ENCODE measurements at regions not wholly inside any gene's neighbourhood (a gene's known extent, or its start where the extent isn't known, plus 50 kb on each side); places are given as distances from the start of the nearest gene placed in this dataset.

DNA sequence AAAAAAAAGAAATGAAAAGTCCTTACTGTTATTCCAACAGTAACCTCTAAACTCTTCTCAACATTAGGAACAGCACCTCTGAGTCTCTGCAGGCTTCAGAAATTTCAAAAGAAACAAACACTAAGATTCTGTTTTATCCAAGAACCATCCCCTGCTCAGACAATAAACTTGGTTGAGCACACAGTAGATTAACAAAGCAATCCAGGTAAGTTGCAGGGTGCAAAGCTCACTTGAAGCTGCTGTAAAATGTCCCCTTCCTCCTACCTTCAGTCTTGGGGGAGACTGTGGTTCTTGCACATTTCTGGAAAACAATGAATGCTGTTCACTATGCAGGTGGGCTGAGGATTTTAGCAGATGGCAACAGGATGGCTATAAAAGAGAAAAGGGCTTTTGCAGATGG lies 484.1 kb downstream of the IGSF11 start:
- DNase-seq: no peak

DNA sequence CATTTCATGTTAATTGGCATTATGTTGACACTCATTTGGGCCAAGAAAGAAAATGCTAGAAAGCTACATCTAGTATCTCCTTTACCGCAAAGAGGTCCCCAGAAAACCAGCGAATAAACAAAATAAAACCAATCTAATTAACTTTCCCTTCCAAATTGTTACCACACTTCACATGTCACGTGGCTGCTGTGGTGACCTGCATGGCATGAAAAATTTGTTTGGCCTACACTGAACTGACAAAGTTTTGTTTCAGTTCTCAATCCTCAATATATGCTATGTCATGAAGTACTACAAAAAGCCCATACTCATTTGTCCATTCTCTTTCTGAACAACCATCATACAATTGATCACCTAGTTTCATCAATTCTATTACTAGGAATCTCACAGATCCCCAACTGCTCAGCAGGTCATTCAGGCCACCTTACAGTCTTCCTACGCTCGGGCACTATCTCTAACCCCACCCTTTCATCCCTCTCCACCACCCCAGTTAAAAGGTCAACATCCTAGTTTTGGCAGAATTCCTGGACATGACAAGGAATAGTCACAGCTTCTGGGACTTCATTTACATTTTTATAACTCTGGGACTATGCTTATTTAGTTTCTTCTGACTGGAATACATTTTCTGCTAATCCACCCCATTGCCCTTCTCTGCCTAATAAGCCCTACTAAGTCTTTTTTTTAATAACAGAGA lies 480.4 kb downstream of the IGSF11 start:
- no peak for DNase-seq

- DNase-seq: no peak
These were observed 477.7 kb downstream of the IGSF11 start for GRCh38 chr3:118556983-118557382.

- no peak for DNase-seq
These were observed 477.1 kb downstream of the IGSF11 start for GRCh38 chr3:118557513-118557912.

DNA sequence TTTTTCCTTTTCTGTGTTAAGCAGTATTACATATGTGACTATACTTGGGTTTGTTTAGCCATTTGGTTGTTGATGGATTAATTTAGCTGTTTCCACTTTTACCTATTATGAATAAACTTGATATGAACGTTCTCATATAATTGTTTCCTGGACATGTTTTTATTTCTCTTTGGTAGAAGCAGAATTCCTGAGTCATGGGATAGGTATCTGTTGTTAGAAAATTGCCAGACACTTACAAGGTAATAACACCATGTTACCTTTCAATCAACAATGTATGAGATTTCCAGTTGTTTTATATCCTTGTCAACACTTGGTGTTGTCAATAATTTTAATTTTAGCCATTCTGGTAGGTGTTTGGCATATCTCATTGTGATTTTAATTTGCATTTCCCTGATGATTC lies 475.4 kb downstream of the IGSF11 start:
- no peak for DNase-seq

GRCh38 chr3:118564800-118565199 lies 469.8 kb downstream of the IGSF11 start:
- DNase-seq: no peak

DNA sequence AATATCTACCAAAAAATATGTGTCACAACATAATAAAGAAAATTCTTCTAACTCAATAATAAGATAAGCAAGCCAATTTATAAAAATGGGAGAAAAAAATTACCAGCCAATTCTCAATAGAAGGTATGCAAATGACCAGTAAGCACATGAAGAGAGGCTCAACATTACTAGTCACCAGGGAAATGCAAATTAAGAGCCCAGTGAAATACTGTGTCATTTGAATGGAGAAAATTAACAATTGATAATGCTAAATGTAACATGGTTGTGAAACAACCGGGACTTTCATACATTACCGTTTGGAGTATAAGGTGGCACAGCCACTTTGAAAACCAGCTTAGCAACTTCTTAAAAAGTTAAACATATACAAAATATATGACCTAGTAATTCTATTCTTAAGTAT lies 460.7 kb downstream of the IGSF11 start:
- DNase-seq: no peak

DNA sequence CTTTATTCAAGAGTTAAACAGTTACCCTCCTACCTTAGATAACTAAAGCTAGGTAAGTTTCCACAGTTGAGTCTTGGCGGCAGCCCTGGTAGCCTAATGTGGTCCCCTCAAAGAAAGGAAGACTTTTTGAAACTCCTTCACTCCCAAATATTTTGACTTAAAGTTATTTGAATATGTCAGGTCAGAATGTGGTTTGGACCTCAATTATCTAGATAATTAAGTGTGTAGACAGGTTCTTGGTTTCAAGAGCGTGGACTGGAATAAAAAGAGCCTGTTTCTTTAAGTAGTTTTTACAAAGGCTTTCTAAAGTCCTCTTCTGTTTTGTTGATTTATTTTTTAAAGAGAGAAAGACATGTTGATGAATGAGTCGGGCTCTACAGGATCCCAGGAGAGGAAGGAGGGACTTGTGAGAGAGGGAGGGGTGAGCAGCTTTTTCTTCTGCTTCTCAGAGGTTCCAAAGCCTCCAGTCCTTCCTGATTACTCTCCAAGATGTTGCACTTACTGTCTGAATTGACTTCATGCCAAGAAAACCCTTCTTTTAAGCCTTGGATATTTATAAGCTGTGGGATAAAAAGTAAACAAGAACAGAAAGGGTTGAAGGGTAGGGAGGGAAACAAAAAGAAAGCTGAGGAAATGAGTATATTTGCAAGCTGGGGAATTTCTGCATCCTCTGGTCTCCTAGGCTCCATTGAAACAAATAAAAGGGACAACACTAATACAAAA lies 457.4 kb downstream of the IGSF11 start:
- no peak for DNase-seq

GRCh38 chr3:118578559-118578958 lies 456.1 kb downstream of the IGSF11 start:
- DNase-seq: no peak

DNA sequence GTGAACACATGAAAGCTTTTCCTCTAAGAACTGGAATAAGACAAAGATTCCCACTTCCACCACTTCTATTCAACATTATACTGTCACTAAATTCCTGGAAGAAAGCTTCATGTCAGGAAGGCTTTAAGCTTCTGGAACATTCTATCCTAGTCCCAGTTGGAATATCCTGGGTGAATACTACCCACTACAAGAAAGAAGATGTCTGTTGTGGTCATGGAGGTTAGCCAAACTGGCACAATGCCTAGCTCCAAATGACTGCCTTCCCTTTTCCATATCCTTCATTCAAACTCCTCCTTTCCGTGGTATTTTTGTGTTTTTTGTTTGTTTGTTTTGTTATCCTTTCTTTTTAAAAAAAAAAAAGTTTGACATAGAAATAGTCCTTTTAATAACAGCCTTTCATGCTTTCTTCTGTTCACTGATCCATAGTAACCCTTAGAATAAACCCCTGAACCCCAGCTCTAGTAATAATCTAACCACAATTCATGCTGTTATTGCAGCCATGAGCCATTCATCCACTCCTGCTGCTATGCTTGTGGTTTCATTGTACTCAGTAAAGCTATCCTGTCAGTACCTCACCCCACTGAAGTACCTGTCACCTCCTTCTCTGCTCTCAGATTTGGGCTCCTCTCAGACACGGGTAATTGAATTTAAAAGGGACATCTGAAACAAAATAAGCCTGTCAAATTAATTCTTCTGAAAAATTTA lies 447.5 kb downstream of the IGSF11 start:
- DNase-seq: no peak

DNA sequence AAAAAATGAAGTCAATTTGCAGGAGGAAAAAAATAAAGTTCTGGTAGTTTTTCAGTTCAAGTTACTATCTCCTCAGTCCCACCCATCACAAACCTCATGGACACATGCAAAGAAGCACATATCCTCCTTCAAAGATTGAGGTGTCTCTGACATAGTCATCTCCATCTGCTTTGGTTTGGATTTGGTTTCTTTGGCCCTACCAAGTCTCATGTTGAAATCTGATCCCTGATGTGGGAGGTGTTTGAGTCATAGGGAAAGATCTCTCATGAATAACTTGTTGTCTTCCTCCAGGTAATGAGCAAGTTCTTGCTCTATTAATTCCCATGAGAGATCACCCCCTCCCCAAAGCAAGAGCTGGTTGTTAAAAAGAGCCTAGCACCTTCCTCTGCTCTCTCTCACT lies 446.8 kb downstream of the IGSF11 start:
- no peak for DNase-seq

- DNase-seq: no peak
These were observed 441.4 kb downstream of the IGSF11 start for GRCh38 chr3:118593277-118593670.

GRCh38 chr3:118597184-118597583 lies 437.5 kb downstream of the IGSF11 start:
- no peak for DNase-seq

- no peak for DNase-seq
These were observed 426.5 kb downstream of the IGSF11 start for GRCh38 chr3:118607915-118608820.

- no peak for DNase-seq
These were observed 416.2 kb downstream of the IGSF11 start for GRCh38 chr3:118618247-118619040.

GRCh38 chr3:118626453-118626852 lies 408.2 kb downstream of the IGSF11 start:
- DNase-seq: no peak

GRCh38 chr3:118628704-118629341 lies 405.8 kb downstream of the IGSF11 start:
- peak in 1 of 5 donors; percentile 19 for DNase-seq

- DNase-seq: no peak
These were observed 404.8 kb downstream of the IGSF11 start for GRCh38 chr3:118629821-118630220.

DNA sequence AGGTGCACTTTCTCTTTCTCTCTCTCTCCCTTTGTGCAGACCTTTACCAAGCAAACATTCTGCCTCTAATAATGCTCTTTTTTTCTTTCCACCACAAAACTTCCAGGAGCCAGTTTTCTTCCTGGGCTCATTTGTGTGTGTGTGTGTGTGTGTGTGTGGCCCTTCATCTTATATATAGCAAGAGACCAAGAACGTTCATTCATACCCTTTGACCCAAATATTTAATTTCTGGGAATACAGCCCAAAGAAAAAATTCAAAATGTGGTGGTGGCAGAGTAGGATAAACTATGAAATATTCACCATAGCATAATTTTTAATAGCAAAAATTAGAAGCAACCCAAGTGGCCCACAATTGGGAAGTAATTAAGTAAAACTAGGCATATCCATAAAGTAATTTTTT lies 398.9 kb downstream of the IGSF11 start:
- DNase-seq: no peak

DNA sequence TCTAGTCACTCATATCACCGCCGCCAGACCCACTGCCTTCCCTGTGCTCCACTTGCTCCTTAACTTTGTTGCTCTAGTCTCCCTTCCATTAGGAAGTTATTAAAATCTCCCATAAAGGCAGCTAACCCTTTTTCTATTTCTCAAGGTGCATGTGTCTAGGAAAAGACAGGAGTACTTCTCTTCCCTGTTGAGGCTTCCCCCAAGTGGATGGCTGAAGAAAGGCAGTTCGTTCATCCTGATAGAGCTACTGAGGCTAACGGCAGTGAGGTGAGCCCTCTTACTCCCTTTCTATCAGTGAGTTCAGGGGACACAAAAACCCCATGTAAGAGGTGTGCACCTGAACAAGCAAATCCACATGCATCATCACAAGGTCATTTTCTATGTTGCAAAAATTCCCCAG lies 397.8 kb downstream of the IGSF11 start:
- no peak for DNase-seq

GRCh38 chr3:118637846-118638245 lies 396.8 kb downstream of the IGSF11 start:
- DNase-seq: no peak

Data from T-helper 1 cell (primary cell).